Kidney (tissue), 13 donors: ENCODE measurements at regions not wholly inside any gene's neighbourhood (a gene's known extent, or its start where the extent isn't known, plus 50 kb on each side); places are given as distances from the start of the nearest gene placed in this dataset.

Source experiments
- DNase-seq, 5 donors: peaks; one replicate each; pipeline ENCODE4 v3.0.0-alpha.2; 2013 to 2020
- FAIRE-seq: peaks from 2 replicates; lab custom pipeline; 2012; peaks lifted over from hg19 to GRCh38; lab: Jason Lieb, UNC
- H3K27ac ChIP-seq, 2 donors: one replicate each; pipeline ENCODE4 v1.7.0; 2013; ENCODE audit warnings: low read depth in 2 of 2, low read length in 2 of 2, inconsistent platforms in 1 of 2
- H3K27me3 ChIP-seq: one replicate; pipeline ENCODE4 v1.7.1; 2013; ENCODE audit warnings: low read length, inconsistent platforms; ENCODE audit not compliant: control insufficient read depth, insufficient read depth
- H3K36me3 ChIP-seq, 3 donors: one replicate each; pipeline versions ENCODE4 v1.7.0 to v1.7.1; 2013; ENCODE audit warnings: low read length in 3 of 3, control low read depth in 1 of 3, inconsistent platforms in 1 of 3; ENCODE audit not compliant: insufficient read depth in 3 of 3, control insufficient read depth in 2 of 3
- H3K4me1 ChIP-seq, 3 donors: one replicate each; pipeline versions ENCODE4 v1.7.0 to v1.7.1; 2013; ENCODE audit warnings: low read length in 3 of 3, inconsistent platforms in 1 of 3, low read depth in 1 of 3; ENCODE audit not compliant: control insufficient read depth in 2 of 3, insufficient read depth in 2 of 3
- H3K4me3 ChIP-seq, 3 donors: one replicate each; pipeline versions ENCODE4 v1.7.0 to v1.8.1; 2013; ENCODE audit warnings: low read length in 3 of 3, control low read depth in 1 of 3, inconsistent platforms in 1 of 3
- H3K9ac ChIP-seq, 3 donors: one replicate each; pipeline versions ENCODE4 v1.7.0 to v1.7.1; 2013; ENCODE audit warnings: low read length in 3 of 3, control low read depth in 1 of 3, inconsistent platforms in 1 of 3
- H3K9me3 ChIP-seq, 3 donors: one replicate each; pipeline versions ENCODE4 v1.7.0 to v1.7.1; 2013; ENCODE audit warnings: low read length in 3 of 3, control low read depth in 1 of 3, inconsistent platforms in 1 of 3; ENCODE audit not compliant: control insufficient read depth in 2 of 3, insufficient read depth in 1 of 3
- CTCF ChIP-seq: IDR thresholded peaks from 3 replicates; pipeline ENCODE4 v1.5.1; 2012; ENCODE audit warnings: mild to moderate bottlenecking, moderate library complexity, borderline replicate concordance; ENCODE audit not compliant: insufficient read depth; ENCODE audit errors: extremely low read depth
- intact Hi-C: fragments of 100-400 bp; cut with DNase I; formaldehyde crosslinking; loops from one replicate; pipeline ENCODE4 v1.11.1; 2022
- donor health status: control.
- donor health status: control.
- donor health status: control.
- donor health status: control.
- donor health status: control.
- donor health status: DM: yes; HTN: yes; CAD: no.
- donor health status: Normal renal cell carcinoma (clear cell type).

- DNase-seq (no peak), FAIRE-seq (no peak)
- no peaks in the 10 kb centered on the region for H3K9me3 ChIP-seq
- H3K27ac ChIP-seq = no peak overlapping the region
- no peak for TF ChIP-seq CTCF
- H3K9ac ChIP-seq = no peak overlapping the region
- no peaks in the 10 kb centered on the region for H3K4me1 ChIP-seq
- no peak overlapping the region for H3K4me3 ChIP-seq
- intact Hi-C loops = no loop called here
- H3K36me3 ChIP-seq = no peaks in the 10 kb centered on the region
- no peaks in the 10 kb centered on the region for H3K27me3 ChIP-seq
Observed at GRCh38 chr4:156388826-156389225, 435.2 kb upstream of the CTSO start.

GRCh38 chr4:156378033-156378665 is 424.5 kb upstream of the CTSO start:
- H3K9me3 ChIP-seq = no peaks in the 10 kb centered on the region
- no peak overlapping the region for H3K27ac ChIP-seq
- H3K27me3 ChIP-seq = no peaks in the 10 kb centered on the region
- H3K9ac ChIP-seq = no peak overlapping the region
- intact Hi-C loops = no loop called here
- no peaks in the 10 kb centered on the region for H3K4me1 ChIP-seq
- H3K4me3 ChIP-seq = no peak overlapping the region
- no peak for FAIRE-seq
- no peaks in the 10 kb centered on the region for H3K36me3 ChIP-seq
- peak; percentile 20 for TF ChIP-seq CTCF
- peak in 4 of 5 donors; percentile 16 to 80 (median 28) for DNase-seq

- DNase-seq (no peak), FAIRE-seq (no peak)
- no peaks in the 10 kb centered on the region for H3K9me3 ChIP-seq
- no peak overlapping the region for H3K27ac ChIP-seq
- H3K4me1 ChIP-seq = no peaks in the 10 kb centered on the region
- intact Hi-C loops = no loop called here
- no peaks in the 10 kb centered on the region for H3K27me3 ChIP-seq
- no peaks in the 10 kb centered on the region for H3K36me3 ChIP-seq
- H3K4me3 ChIP-seq = no peak overlapping the region
- no peak overlapping the region for H3K9ac ChIP-seq
- no peak for TF ChIP-seq CTCF
Observed at GRCh38 chr4:156377036-156377710, 423.5 kb upstream of the CTSO start.
